IPS-NIHi7 (cell line): ENCODE measurements at regions not wholly inside any gene's neighbourhood (a gene's known extent, or its start where the extent isn't known, plus 50 kb on each side); places are given as distances from the start of the nearest gene placed in this dataset.

Experiments
- DNase-seq: peaks from one replicate; pipeline ENCODE4 v3.0.0; 2012; ENCODE audit warnings: mixed read lengths; ENCODE audit errors: extremely low spot score

GRCh38 chr6:9204171-9204570, 768.8 kb upstream of the SLC35B3 start:
- DNase-seq = no peak

GRCh38 chr6:9200712-9201111, 765.4 kb upstream of the SLC35B3 start:
- no peak for DNase-seq

- no peak for DNase-seq
These were observed 762.4 kb upstream of the SLC35B3 start for GRCh38 chr6:9197726-9198125.

GRCh38 chr6:9195322-9195721, 760.0 kb upstream of the SLC35B3 start:
- no peak for DNase-seq

GRCh38 chr6:9192405-9192909, 757.1 kb upstream of the SLC35B3 start:
- no peak for DNase-seq

GRCh38 chr6:9186148-9186547, 750.8 kb upstream of the SLC35B3 start:
- no peak for DNase-seq

- DNase-seq = no peak
These were observed 742.7 kb upstream of the SLC35B3 start for GRCh38 chr6:9178071-9178470.

GRCh38 chr6:9173229-9173628, 737.9 kb upstream of the SLC35B3 start:
- no peak for DNase-seq

- DNase-seq = no peak
These were observed 736.8 kb upstream of the SLC35B3 start for GRCh38 chr6:9172096-9172495.

GRCh38 chr6:9168669-9169068, 733.3 kb upstream of the SLC35B3 start:
- no peak for DNase-seq

GRCh38 chr6:9161731-9162130, 726.4 kb upstream of the SLC35B3 start:
- no peak for DNase-seq

GRCh38 chr6:9159051-9159450, 723.7 kb upstream of the SLC35B3 start:
- no peak for DNase-seq

GRCh38 chr6:9155836-9156235, 720.5 kb upstream of the SLC35B3 start:
- DNase-seq = no peak

- no peak for DNase-seq
These were observed 707.8 kb upstream of the SLC35B3 start for GRCh38 chr6:9143140-9143539.

- no peak for DNase-seq
These were observed 705.7 kb upstream of the SLC35B3 start for GRCh38 chr6:9140951-9141460.

GRCh38 chr6:9140172-9140571, 704.8 kb upstream of the SLC35B3 start:
- DNase-seq = no peak

- DNase-seq = no peak
These were observed 704.4 kb upstream of the SLC35B3 start for GRCh38 chr6:9139746-9140145.

- DNase-seq = no peak
These were observed 703.6 kb upstream of the SLC35B3 start for GRCh38 chr6:9138936-9139335.

GRCh38 chr6:9136141-9136822, 700.9 kb upstream of the SLC35B3 start:
- DNase-seq = no peak

- DNase-seq = no peak
These were observed 696.3 kb upstream of the SLC35B3 start for GRCh38 chr6:9131616-9132015.

- no peak for DNase-seq
These were observed 695.9 kb upstream of the SLC35B3 start for GRCh38 chr6:9131201-9131600.

- DNase-seq = no peak
These were observed 693.6 kb upstream of the SLC35B3 start for GRCh38 chr6:9128970-9129369.

GRCh38 chr6:9126878-9127560, 691.7 kb upstream of the SLC35B3 start:
- DNase-seq = no peak
